Liver (tissue), 3 donors: ENCODE measurements at regions not wholly inside any gene's neighbourhood (a gene's known extent, or its start where the extent isn't known, plus 50 kb on each side); places are given as distances from the start of the nearest gene placed in this dataset.

ENCODE experiments used
- ATF3 ChIP-seq: IDR thresholded peaks from 2 replicates; pipeline ENCODE4 v1.6.1; 2016; ENCODE audit warnings: antibody characterized with exemption
- CTCF ChIP-seq: fragments of 150-350 bp; IDR thresholded peaks from 2 replicates; pipeline ENCODE4 v1.5.1; 2017; ENCODE audit warnings: improper control_type of control experiment, low read depth, low read length; ENCODE audit not compliant: missing input control
- EGR1 ChIP-seq, 2 donors: IDR thresholded peaks; 2 replicates each; pipeline ENCODE4 v1.6.1; 2016 to 2018; ENCODE audit warnings: antibody characterized with exemption in 2 of 2, low read depth in 2 of 2
- FOXA2 ChIP-seq: IDR thresholded peaks from 2 replicates; pipeline ENCODE4 v1.6.1; 2016; ENCODE audit warnings: antibody characterized with exemption
- GABPA ChIP-seq, 2 donors: IDR thresholded peaks in 1 of 2; conservative IDR thresholded peaks in 1 of 2; 2 replicates each; pipeline ENCODE4 v1.6.1; 2016; ENCODE audit warnings: antibody characterized with exemption in 2 of 2, mild to moderate bottlenecking in 1 of 2, moderate library complexity in 1 of 2
- MAX ChIP-seq: IDR thresholded peaks from 2 replicates; pipeline ENCODE4 v1.6.1; 2016; ENCODE audit warnings: antibody characterized with exemption
- REST ChIP-seq: IDR thresholded peaks from 2 replicates; pipeline ENCODE4 v1.6.1; 2016; ENCODE audit warnings: antibody characterized with exemption, mild to moderate bottlenecking
- YY1 ChIP-seq: IDR thresholded peaks from 2 replicates; pipeline ENCODE4 v1.6.1; 2016; ENCODE audit warnings: antibody characterized with exemption, mild to moderate bottlenecking
- donor health status: healthy.
- donor health status: healthy.

DNA sequence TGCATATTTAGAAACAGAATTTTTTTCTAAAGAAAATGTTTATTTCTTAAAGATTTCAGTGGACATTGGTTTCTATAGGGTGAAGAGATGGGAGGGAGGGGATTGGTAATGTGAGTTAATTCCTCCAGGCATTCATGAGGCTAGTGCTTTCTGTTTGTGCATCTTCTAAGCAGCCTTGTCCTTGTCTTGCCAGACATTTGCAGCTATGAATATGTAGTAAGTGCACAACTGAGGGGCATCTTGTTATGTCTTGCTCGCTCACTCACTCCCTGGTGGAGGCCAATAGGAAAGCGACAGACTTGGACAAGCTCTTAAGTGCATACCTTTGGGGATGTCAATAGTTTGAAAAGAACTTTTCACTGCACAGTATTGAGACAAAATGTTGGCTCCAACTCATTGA lies 92.5 kb upstream of the ATP10A start:
- TF ChIP-seq GABPA (IDR thresholded peaks at IDR 0.05 in 1 of 2, conservative IDR thresholded peaks at IDR 0.05 in 1 of 2) = no peak
- no peak for TF ChIP-seq CTCF
- no peak for TF ChIP-seq YY1
- no peak for TF ChIP-seq MAX
- TF ChIP-seq ATF3 = no peak
- no peak for TF ChIP-seq EGR1 (IDR thresholded peaks at IDR 0.05; ENCODE audit: low read depth in 2 of 2)
- no peak for TF ChIP-seq REST
- TF ChIP-seq FOXA2 = no peak
